ENCODE measurements at regions not wholly inside any gene's neighbourhood (a gene's known extent, or its start where the extent isn't known, plus 50 kb on each side); places are given as distances from the start of the nearest gene placed in this dataset.

DNA sequence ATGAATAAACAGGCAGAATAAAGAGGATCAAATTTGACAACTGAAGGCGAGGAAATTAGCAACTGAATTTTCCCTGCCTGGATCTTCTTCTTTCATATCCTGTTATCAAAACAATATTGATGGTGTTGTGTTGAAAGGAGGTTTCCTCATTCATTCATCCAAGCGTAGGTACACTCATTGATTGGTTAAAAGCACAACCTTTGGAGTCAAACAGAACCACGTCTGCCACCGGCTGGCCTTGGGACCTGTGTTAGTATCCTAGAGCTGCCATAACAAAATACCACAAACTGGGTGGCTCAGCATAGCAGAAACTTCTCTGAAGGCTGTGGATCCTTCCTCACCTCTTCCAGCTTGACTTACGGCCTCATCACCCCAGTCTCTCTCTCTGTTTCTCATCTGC lies 268.6 kb upstream of the PWP1 start:
- H3K27me3 Mint-ChIP-seq: no peaks in the 10 kb centered on the region
- no peak for DNase-seq
- no peaks in the 10 kb centered on the region for H3K4me1 Mint-ChIP-seq
- no peak overlapping the region for H3K4me3 Mint-ChIP-seq
- H3K36me3 Mint-ChIP-seq (ENCODE audit: low read depth): peaks cover 7% of the 10 kb centered on the region
- H3K27ac Mint-ChIP-seq: no peak overlapping the region
- intact Hi-C loops (cut with micrococcal nuclease): no loop called here
- peaks cover 6% of the 10 kb centered on the region for H3K9me3 Mint-ChIP-seq

DNA sequence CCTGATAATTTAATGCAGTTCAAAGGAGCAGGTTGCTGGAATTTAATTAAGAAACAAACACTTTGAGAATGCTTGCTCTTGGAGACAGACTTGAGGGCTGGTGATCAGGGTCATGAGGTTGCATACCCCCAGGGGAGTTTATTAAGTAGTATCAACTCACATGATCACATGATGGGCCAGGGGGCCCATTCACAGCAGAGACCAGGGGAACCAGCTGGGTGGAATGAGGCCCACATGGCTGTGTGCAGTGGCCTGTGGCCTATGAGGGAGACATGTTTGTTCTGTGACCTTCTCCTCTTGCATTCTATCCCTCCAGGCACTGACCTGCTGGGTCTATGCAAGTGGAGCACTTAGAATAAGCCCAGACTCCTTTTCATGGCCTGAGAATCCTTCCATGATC lies 266.6 kb upstream of the PWP1 start:
- intact Hi-C loops (cut with micrococcal nuclease): no loop called here
- DNase-seq: no peak
- no peaks in the 10 kb centered on the region for H3K27me3 Mint-ChIP-seq
- peaks cover 7% of the 10 kb centered on the region for H3K36me3 Mint-ChIP-seq (ENCODE audit: low read depth)
- no peak overlapping the region for H3K4me3 Mint-ChIP-seq
- H3K9me3 Mint-ChIP-seq: peaks cover 6% of the 10 kb centered on the region
- H3K27ac Mint-ChIP-seq: no peak overlapping the region
- H3K4me1 Mint-ChIP-seq: no peaks in the 10 kb centered on the region

DNA sequence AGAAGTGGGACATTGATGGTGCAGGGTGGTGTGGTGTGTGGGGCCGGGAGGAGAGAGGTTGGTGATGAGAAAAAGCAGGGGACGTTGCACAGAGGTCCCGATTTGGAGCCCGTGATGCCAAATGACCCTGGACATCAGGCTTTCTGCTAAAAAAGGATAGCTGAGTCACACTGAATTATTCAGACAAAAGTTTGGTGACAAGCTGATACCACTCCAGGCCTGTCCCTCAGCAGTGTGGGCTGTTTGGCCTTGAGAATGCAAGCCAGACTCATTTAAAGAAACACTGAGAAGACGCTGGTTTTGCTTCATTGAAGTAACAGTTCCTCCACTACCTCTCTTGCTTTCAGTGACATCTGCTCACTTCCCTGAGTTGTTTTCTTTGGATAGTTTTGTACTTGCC lies 262.1 kb upstream of the PWP1 start:
- intact Hi-C loops (cut with micrococcal nuclease): no loop called here
- DNase-seq: no peak
- no peaks in the 10 kb centered on the region for H3K4me1 Mint-ChIP-seq
- H3K27me3 Mint-ChIP-seq: no peaks in the 10 kb centered on the region
- H3K27ac Mint-ChIP-seq: no peak overlapping the region
- peaks cover 6% of the 10 kb centered on the region for H3K9me3 Mint-ChIP-seq
- H3K4me3 Mint-ChIP-seq: no peak overlapping the region
- H3K36me3 Mint-ChIP-seq (ENCODE audit: low read depth): peaks cover 7% of the 10 kb centered on the region

DNA sequence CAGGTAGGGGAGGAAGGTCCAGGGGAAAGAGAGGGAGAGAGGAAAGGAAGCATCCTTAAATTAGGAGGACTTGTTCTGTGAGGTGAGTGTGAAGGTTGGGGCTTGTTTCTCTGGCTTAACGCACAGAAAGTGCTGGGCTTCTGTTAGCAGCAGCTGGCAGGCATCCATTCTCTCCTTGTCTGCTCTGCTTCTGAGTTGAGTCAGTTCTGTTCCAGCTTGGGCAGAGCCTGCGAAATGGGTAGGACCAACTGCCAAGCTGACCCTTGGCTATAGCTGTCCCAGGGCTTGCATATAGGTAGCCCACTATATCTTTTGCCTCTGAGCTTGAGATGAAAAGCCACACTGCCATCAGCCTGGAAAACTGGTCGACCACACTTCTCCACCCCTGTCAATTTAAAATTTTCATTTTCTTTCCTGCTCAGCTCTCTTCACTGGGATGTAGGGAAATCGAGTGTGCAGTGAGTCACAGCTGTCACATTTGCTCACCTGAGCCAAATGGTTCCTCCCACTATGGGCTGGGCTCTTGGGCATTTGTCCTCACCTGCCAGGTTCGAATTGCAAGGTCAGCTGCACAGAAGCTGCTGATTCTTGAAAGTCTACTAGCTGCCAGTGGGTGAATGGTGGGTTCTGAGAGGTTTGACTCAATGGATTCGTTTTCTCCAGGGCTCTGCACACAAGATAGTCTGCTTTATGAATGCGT lies 256.4 kb upstream of the PWP1 start:
- Mint-ChIP-seq H3K27ac (no peak overlapping the region), H3K36me3 (ENCODE audit: low read depth) (no peaks in the 10 kb centered on the region), H3K4me3 (no peak overlapping the region), H3K4me1 (peaks cover 12% of the 10 kb centered on the region), H3K27me3 (no peaks in the 10 kb centered on the region), H3K9me3 (no peaks in the 10 kb centered on the region)
- intact Hi-C loops (cut with micrococcal nuclease): no loop called here
- no peak for DNase-seq

DNA sequence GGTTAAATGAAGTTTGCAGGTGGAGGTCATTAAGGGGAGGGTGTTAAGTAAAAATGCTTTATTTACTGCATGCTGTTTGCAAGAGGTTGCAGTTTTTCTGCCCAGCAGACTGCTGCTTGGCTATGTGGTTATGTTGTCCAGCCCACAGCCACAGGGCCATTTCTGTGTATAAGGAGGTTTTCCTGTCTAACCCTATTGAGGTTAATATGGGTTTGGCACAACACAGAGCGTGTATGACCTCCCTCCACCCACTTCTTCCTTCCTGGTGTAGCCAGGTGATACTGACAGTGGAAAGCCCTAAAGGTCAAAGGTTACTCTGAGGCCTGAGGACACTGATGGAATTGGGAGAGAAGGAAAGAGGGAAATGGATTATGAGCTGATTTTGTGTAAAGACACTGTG lies 253.7 kb upstream of the PWP1 start:
- H3K4me1 Mint-ChIP-seq: peaks cover 12% of the 10 kb centered on the region
- intact Hi-C loops (cut with micrococcal nuclease): no loop called here
- H3K4me3 Mint-ChIP-seq: no peak overlapping the region
- DNase-seq: no peak
- no peak overlapping the region for H3K27ac Mint-ChIP-seq
- H3K36me3 Mint-ChIP-seq (ENCODE audit: low read depth): peaks cover 2% of the 10 kb centered on the region
- H3K9me3 Mint-ChIP-seq: no peaks in the 10 kb centered on the region
- H3K27me3 Mint-ChIP-seq: no peaks in the 10 kb centered on the region

DNA sequence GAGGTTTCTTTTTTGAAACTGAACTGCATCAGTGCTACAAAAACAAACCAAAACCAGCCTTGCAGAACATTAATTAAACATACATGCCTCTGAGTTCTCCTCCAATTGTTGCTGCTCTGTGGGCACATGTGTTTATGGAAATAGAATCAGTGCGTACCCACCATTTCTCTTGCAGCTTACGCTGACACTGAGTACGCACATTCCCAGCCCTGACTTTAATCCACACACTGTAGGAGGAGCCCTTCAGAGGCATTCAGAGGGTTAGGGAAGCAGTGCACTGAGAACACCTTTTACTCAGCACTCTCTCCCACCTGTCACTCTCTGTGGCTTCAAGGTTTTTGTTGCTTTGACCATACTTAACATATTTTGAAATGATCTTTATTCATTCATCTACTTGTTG lies 250.5 kb upstream of the PWP1 start:
- DNase-seq: no peak
- Mint-ChIP-seq H3K27me3 (no peaks in the 10 kb centered on the region), H3K9me3 (no peaks in the 10 kb centered on the region), H3K36me3 (ENCODE audit: low read depth) (peaks cover 2% of the 10 kb centered on the region), H3K27ac (no peak overlapping the region), H3K4me3 (no peak overlapping the region), H3K4me1 (peaks cover 21% of the 10 kb centered on the region)
- intact Hi-C loops (cut with micrococcal nuclease): no loop called here

DNA sequence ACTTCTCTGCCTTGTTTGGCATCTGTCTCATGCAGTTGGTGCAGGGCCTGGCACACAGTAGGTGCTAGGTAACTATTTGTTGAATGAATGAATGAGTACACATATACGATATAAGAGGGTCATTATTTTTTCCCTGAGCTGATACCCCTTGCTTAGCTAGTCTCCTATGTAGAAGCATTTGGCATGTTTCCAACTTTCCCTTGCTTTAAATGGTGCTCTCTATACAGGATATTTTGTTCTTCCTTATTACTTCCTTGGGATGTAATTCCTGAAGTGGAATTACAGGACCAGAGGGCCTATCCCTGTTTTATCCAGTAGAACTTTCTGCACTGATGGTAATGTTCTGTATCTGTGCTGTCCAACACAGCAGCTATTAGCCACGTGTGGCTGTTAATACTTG lies 250.1 kb upstream of the PWP1 start:
- no peak overlapping the region for H3K27ac Mint-ChIP-seq
- peaks cover 2% of the 10 kb centered on the region for H3K9me3 Mint-ChIP-seq

DNA sequence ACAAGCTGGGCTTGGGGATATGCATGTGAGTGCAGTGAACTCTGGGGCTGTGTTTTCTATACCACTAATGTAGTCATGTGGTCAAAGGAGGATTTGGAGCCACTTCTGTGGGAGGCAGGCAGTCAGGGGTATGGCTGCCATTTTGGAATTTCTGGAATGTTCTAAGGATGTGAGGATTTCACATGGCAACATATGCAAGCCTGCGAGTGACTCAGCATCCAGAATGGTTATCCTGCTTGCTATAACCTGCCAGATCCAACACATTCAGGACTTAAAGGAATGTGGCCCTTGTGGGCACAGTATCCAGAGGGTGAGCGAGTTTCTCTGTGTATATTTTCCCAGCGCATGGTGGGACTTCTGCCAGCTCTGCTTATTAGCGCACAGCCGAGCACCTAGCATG lies 249.2 kb upstream of the PWP1 start:
- no peak overlapping the region for H3K4me3 Mint-ChIP-seq
- no peak for DNase-seq
- peaks cover 24% of the 10 kb centered on the region for H3K4me1 Mint-ChIP-seq
- intact Hi-C loops (cut with micrococcal nuclease): no loop called here
- H3K27me3 Mint-ChIP-seq: no peaks in the 10 kb centered on the region
- peaks cover 2% of the 10 kb centered on the region for H3K36me3 Mint-ChIP-seq (ENCODE audit: low read depth)
- peaks cover 3% of the 10 kb centered on the region for H3K9me3 Mint-ChIP-seq
- no peak overlapping the region for H3K27ac Mint-ChIP-seq

More for the DNA sequence above, 250.1 kb upstream of the PWP1 start:
- Mint-ChIP-seq H3K36me3 (ENCODE audit: low read depth) (peaks cover 2% of the 10 kb centered on the region), H3K27me3 (no peaks in the 10 kb centered on the region), H3K4me1 (peaks cover 25% of the 10 kb centered on the region), H3K4me3 (no peak overlapping the region)
- DNase-seq: no peak
- intact Hi-C loops (cut with micrococcal nuclease): no loop called here

DNA sequence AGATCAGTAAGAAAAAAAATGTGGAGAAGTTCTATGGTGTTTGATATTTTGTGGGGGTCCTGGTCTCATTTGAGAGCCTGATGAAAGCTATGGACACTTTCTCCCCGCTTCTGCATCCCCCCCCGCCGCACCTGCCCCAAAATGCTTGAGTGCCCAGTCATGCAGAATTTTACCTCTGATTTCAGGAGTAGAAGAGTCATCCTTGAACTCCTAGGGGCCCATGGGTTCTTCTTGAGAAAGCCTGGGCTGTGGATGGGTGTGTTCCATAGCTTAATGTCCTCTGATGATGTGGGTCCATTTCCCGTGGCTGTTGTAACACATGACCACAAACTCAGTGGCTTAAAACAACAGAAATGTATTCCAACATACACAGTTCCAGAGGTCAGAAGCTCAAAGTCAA lies 248.8 kb upstream of the PWP1 start:
- no peak overlapping the region for H3K27ac Mint-ChIP-seq

DNA sequence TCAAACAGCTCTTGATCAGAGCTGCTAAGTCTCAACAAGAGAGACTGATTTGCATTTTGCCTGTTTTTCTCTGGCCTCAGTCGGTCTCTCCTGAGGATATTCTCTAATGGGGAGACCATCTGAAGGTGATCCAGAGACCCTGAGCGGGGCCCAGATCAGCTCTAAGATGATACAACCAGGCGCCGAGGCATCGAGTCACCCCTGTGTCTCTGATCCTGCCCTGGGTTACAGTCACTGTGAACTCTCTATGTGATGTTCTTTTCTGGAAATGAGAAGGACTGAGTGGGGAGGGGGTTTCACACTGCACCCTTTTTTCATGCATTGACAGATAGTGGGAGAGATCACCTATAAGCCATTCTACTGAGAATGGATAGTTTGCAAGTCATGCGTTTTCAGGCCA lies 247.6 kb upstream of the PWP1 start:
- peaks cover 3% of the 10 kb centered on the region for H3K9me3 Mint-ChIP-seq
- no peak overlapping the region for H3K27ac Mint-ChIP-seq
- intact Hi-C loops (cut with micrococcal nuclease): no loop called here
- DNase-seq: no peak
- H3K4me1 Mint-ChIP-seq: peaks cover 16% of the 10 kb centered on the region
- no peaks in the 10 kb centered on the region for H3K27me3 Mint-ChIP-seq
- H3K36me3 Mint-ChIP-seq (ENCODE audit: low read depth): peaks cover 2% of the 10 kb centered on the region
- no peak overlapping the region for H3K4me3 Mint-ChIP-seq

More for the DNA sequence above, 248.8 kb upstream of the PWP1 start:
- no peaks in the 10 kb centered on the region for H3K27me3 Mint-ChIP-seq
- no peak overlapping the region for H3K4me3 Mint-ChIP-seq
- intact Hi-C loops (cut with micrococcal nuclease): no loop called here
- peaks cover 2% of the 10 kb centered on the region for H3K36me3 Mint-ChIP-seq (ENCODE audit: low read depth)
- H3K9me3 Mint-ChIP-seq: peaks cover 3% of the 10 kb centered on the region
- DNase-seq: no peak
- peaks cover 20% of the 10 kb centered on the region for H3K4me1 Mint-ChIP-seq

DNA sequence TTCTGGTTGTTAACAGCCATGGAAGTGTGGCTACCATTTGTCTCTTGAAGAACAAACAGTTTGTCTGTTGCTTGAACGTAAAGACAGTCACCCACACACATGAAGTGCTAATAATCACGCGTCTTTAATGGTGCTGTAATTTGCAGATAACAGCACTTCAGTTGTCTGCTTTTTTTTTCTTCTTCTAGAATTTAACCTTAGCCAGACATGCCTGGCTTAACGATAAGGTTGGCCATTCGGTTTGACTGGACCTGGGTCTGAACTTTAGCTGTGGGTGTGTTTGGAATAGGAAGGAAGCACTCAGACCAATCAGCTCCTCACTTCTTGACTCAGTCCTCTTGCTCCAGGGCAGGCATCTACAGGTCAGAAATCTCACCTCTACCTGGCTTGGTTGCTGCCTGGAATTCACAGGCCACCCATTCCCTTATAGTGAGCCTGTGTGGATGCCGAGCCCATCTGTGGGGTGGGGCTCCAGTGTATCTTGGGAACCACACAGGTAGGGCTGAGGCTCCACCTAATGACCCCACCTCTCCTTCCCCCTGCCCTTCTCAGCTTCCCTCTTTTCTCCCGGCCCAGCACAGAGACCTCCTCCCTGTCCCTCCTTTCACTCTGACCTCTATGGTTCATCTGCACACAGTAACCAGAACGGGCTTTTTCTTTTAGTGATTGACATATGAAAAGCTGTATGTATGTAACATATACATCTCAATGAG lies 246.4 kb upstream of the PWP1 start:
- DNase-seq: no peak
- Mint-ChIP-seq H3K4me3 (no peak overlapping the region), H3K36me3 (ENCODE audit: low read depth) (peaks cover 5% of the 10 kb centered on the region), H3K27me3 (no peaks in the 10 kb centered on the region), H3K4me1 (peaks cover 14% of the 10 kb centered on the region), H3K9me3 (peaks cover 3% of the 10 kb centered on the region), H3K27ac (no peak overlapping the region)
- intact Hi-C loops (cut with micrococcal nuclease): no loop called here

DNA sequence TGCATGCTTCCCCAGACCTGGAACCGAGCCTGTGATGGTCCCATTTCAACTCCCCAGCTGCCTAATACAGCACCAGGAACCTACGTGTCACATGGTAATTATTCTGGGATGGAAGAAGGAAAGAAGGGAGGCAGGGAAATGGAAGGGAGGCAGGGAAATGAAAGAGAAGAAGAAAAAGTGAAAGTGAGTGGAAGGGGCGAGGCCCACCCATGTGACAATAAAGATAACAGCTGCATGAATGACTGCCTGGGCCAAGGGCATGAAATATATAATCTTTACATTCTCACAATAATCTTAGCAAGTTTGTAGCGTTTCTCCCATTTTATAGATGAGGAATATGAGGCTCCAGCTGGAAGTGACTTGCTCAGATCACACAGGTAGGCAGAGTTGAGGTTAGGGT lies 245.0 kb upstream of the PWP1 start:
- peaks cover 14% of the 10 kb centered on the region for H3K4me1 Mint-ChIP-seq
- peaks cover 5% of the 10 kb centered on the region for H3K36me3 Mint-ChIP-seq (ENCODE audit: low read depth)
- H3K4me3 Mint-ChIP-seq: no peak overlapping the region
- H3K27me3 Mint-ChIP-seq: no peaks in the 10 kb centered on the region
- H3K27ac Mint-ChIP-seq: no peak overlapping the region
- DNase-seq: no peak
- H3K9me3 Mint-ChIP-seq: peaks cover 3% of the 10 kb centered on the region
- intact Hi-C loops (cut with micrococcal nuclease): no loop called here

DNA sequence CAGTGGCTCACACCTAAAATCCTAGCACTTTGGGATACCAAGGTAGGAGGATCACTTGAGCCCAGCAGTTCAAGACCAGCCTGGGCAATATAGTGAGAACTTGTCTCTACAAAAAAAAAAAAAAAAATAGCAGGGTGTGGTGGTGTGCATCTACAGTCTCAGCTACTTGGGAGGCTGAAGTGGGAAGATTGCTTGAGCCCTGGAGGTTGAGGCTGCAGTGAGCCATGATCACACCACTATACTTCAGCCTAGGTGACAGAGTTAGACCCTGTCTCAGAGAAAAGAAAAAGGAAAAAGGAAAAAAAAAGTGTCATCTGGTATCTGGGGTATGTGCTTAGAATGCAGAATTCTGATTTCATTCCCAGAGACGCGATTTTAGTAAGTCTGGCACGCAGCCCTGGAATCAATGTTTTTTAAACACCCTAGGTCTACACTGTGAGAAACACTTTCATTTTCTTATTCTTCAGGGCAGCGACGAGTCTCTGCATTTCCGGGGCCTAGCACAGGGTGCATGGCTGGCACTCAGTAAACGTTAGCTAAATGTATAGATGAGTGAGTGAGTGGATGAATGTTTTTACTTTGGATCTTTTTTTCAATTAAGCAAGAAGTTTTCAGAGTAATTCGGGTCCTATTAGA lies 243.8 kb upstream of the PWP1 start:
- Mint-ChIP-seq H3K27ac (no peak overlapping the region), H3K27me3 (no peaks in the 10 kb centered on the region), H3K4me3 (no peak overlapping the region), H3K9me3 (peaks cover 3% of the 10 kb centered on the region), H3K4me1 (peaks cover 14% of the 10 kb centered on the region), H3K36me3 (ENCODE audit: low read depth) (peaks cover 4% of the 10 kb centered on the region)
- intact Hi-C loops (cut with micrococcal nuclease): no loop called here
- no peak for DNase-seq

DNA sequence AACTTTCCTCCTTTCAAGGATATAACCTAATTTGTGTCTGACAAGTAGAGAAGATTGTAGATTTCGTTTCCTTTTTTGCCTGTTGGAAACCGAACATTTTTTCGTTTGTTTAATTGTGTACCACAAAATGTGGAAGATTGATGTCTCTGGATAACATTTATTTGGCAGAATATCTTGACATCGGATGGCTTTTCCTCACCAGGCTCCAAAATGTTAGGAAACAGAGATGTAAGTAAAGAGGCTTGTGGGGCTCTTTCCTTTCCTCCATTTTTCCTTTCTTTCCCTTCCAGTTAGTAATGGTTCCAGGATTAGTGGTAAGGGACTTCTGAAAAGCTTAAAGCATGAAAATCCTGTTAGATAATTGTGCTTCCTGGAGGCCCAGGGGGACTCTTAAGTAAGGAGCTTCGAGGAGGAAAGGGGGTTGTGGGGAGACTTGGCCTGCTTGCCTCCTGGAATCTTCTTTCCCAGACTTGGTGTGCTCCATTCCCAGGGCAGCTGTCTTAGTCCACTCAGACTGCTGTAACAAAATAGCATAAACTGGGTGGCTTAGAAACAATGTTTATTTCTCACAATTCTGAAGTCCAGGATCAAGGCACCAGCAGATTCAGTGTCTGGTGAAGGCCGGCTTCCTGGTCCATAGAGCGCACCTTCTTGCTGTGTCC lies 243.1 kb upstream of the PWP1 start:
- no peaks in the 10 kb centered on the region for H3K27me3 Mint-ChIP-seq
- intact Hi-C loops (cut with micrococcal nuclease): no loop called here
- peaks cover 4% of the 10 kb centered on the region for H3K36me3 Mint-ChIP-seq (ENCODE audit: low read depth)
- H3K4me3 Mint-ChIP-seq: no peak overlapping the region
- DNase-seq: no peak
- peaks cover 14% of the 10 kb centered on the region for H3K4me1 Mint-ChIP-seq
- H3K27ac Mint-ChIP-seq: no peak overlapping the region
- H3K9me3 Mint-ChIP-seq: peaks cover 3% of the 10 kb centered on the region
